ENCODE measurements at regions not wholly inside any gene's neighbourhood (a gene's known extent, or its start where the extent isn't known, plus 50 kb on each side); places are given as distances from the start of the nearest gene placed in this dataset.

DNA sequence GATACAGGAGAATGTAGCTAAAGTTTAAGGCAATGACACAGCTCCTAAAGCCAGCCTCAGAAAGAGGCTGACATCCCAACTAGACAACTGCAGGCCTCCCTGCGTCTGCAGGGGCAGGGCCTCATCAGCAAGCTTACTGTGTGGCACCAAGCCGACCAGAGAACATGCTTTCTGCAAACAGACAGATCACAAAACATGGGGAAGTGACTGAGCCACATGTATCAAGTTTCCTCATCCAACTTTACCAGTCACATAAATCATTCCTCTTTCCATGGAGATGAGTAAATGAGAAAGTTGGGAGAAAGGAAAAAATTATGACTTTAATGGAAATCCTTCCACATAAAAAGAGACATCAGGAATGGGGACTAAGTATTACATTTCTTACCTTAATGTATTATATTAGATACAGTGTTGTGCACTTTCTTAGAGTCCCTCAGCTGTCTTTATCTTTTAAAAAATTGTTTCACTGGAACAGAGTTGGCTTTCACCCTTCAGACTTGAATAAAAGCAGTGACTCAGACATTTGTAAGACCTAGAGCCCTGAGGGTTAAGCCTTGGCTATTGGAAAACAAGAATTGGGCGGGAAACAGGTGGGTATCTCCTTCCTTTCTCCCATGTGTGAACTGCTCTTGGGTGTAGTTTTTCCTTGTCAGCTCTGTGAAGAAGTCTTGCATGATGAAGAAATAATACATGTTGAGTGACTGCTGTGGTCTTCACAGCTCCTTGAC, 305.7 kb upstream of the SNX7 start:
- no peaks in the 10 kb centered on the region for H3K79me2 ChIP-seq (ENCODE audit: insufficient read depth, low read depth)
- no peaks in the 10 kb centered on the region for H4K20me1 ChIP-seq (ENCODE audit: insufficient read depth)
- H3K27ac ChIP-seq, result no peak overlapping the region
- no peak overlapping the region for H3K4me3 ChIP-seq (IDR thresholded peaks at IDR 0.05; ENCODE audit: insufficient read depth, low read depth, low read length)
- TF ChIP-seq, protein P1, sequence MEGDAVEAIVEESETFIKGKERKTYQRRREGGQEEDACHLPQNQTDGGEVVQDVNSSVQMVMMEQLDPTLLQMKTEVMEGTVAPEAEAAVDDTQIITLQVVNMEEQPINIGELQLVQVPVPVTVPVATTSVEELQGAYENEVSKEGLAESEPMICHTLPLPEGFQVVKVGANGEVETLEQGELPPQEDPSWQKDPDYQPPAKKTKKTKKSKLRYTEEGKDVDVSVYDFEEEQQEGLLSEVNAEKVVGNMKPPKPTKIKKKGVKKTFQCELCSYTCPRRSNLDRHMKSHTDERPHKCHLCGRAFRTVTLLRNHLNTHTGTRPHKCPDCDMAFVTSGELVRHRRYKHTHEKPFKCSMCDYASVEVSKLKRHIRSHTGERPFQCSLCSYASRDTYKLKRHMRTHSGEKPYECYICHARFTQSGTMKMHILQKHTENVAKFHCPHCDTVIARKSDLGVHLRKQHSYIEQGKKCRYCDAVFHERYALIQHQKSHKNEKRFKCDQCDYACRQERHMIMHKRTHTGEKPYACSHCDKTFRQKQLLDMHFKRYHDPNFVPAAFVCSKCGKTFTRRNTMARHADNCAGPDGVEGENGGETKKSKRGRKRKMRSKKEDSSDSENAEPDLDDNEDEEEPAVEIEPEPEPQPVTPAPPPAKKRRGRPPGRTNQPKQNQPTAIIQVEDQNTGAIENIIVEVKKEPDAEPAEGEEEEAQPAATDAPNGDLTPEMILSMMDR (conservative IDR thresholded peaks at IDR 0.05; ENCODE audit: low read depth, low read length), result no peak
- H3K27me3 ChIP-seq (ENCODE audit: insufficient read depth, low read depth), result no peaks in the 10 kb centered on the region
- H3K4me2 ChIP-seq, result no peak overlapping the region
- H3K4me1 ChIP-seq (ENCODE audit: low read depth, poor library complexity, severe bottlenecking), result no peaks in the 10 kb centered on the region
- no peak overlapping the region for H2AFZ ChIP-seq (ENCODE audit: low read depth)
- H3K9ac ChIP-seq, result no peak overlapping the region
- no peaks in the 10 kb centered on the region for H3K36me3 ChIP-seq (ENCODE audit: insufficient read depth)

- Histone ChIP-seq H3K27ac (no peak overlapping the region), H2AFZ (ENCODE audit: low read depth) (no peak overlapping the region), H4K20me1 (ENCODE audit: insufficient read depth) (no peaks in the 10 kb centered on the region), H3K9ac (no peak overlapping the region), H3K36me3 (ENCODE audit: insufficient read depth) (no peaks in the 10 kb centered on the region), H3K4me2 (no peak overlapping the region), H3K27me3 (ENCODE audit: insufficient read depth, low read depth) (no peaks in the 10 kb centered on the region), H3K4me1 (ENCODE audit: low read depth, poor library complexity, severe bottlenecking) (no peaks in the 10 kb centered on the region), H3K4me3 (IDR thresholded peaks at IDR 0.05; ENCODE audit: insufficient read depth, low read depth, low read length) (no peak overlapping the region), H3K79me2 (ENCODE audit: insufficient read depth, low read depth) (no peaks in the 10 kb centered on the region)
- TF ChIP-seq, protein P1 (conservative IDR thresholded peaks at IDR 0.05; ENCODE audit: low read depth, low read length), result no peak
These were observed 309.1 kb upstream of the SNX7 start for GRCh38 chr1:98352378-98352777.

- Histone ChIP-seq H3K9ac (no peak overlapping the region), H3K79me2 (ENCODE audit: insufficient read depth, low read depth) (no peaks in the 10 kb centered on the region), H3K27ac (no peak overlapping the region), H3K36me3 (ENCODE audit: insufficient read depth) (no peaks in the 10 kb centered on the region), H3K4me2 (no peak overlapping the region), H4K20me1 (ENCODE audit: insufficient read depth) (no peaks in the 10 kb centered on the region), H3K4me3 (IDR thresholded peaks at IDR 0.05; ENCODE audit: insufficient read depth, low read depth, low read length) (no peak overlapping the region), H2AFZ (ENCODE audit: low read depth) (no peak overlapping the region), H3K4me1 (ENCODE audit: low read depth, poor library complexity, severe bottlenecking) (no peaks in the 10 kb centered on the region), H3K27me3 (ENCODE audit: insufficient read depth, low read depth) (no peaks in the 10 kb centered on the region)
- TF ChIP-seq, protein P1 (conservative IDR thresholded peaks at IDR 0.05; ENCODE audit: low read depth, low read length), result no peak
These were observed 310.0 kb upstream of the SNX7 start for GRCh38 chr1:98351561-98351960.

GRCh38 chr1:98345417-98345816, 316.1 kb upstream of the SNX7 start:
- TF ChIP-seq, protein P1 (conservative IDR thresholded peaks at IDR 0.05; ENCODE audit: low read depth, low read length), result no peak
- no peak overlapping the region for H3K9ac ChIP-seq
- H3K79me2 ChIP-seq (ENCODE audit: insufficient read depth, low read depth), result no peaks in the 10 kb centered on the region
- H3K4me3 ChIP-seq (IDR thresholded peaks at IDR 0.05; ENCODE audit: insufficient read depth, low read depth, low read length), result no peak overlapping the region
- no peak overlapping the region for H2AFZ ChIP-seq (ENCODE audit: low read depth)
- no peaks in the 10 kb centered on the region for H3K27me3 ChIP-seq (ENCODE audit: insufficient read depth, low read depth)
- H3K4me2 ChIP-seq, result no peak overlapping the region
- no peaks in the 10 kb centered on the region for H3K4me1 ChIP-seq (ENCODE audit: low read depth, poor library complexity, severe bottlenecking)
- no peaks in the 10 kb centered on the region for H4K20me1 ChIP-seq (ENCODE audit: insufficient read depth)
- no peak overlapping the region for H3K27ac ChIP-seq
- no peaks in the 10 kb centered on the region for H3K36me3 ChIP-seq (ENCODE audit: insufficient read depth)

All from KMS-11 (cell line).